MM.1S (cell line): ENCODE measurements at regions not wholly inside any gene's neighbourhood (a gene's known extent, or its start where the extent isn't known, plus 50 kb on each side); places are given as distances from the start of the nearest gene placed in this dataset.
"Not testable (repeated sequence)": the region's sequence is repeated elsewhere in the genome, so short reads cannot be mapped to it uniquely, and the experiment has no call there.

Experiments
- DNase-seq: peaks from one replicate; pipeline ENCODE4 v3.0.0-alpha.2; 2015
- H2AFZ ChIP-seq: fragments of 300-600 bp; sonication (generic); 2 replicates; pipeline ENCODE4 v1.6.0; 2016; ENCODE audit warnings: antibody characterized with exemption, low read length
- H3F3A ChIP-seq: fragments of 300-600 bp; sonication (generic); 2 replicates; pipeline ENCODE4 v1.6.1; 2016; ENCODE audit warnings: mild to moderate bottlenecking, antibody characterized with exemption, low read length, moderate library complexity, mixed read lengths; ENCODE audit not compliant: insufficient read depth
- H3K27ac ChIP-seq: fragments of 300-600 bp; sonication (generic); 2 replicates; pipeline ENCODE4 v1.5.1; 2016; ENCODE audit warnings: mild to moderate bottlenecking, low read length
- H3K27me3 ChIP-seq: fragments of 300-600 bp; sonication (generic); replicated peaks from 2 replicates; pipeline ENCODE4 v1.6.0; 2016; ENCODE audit warnings: low read length; ENCODE audit not compliant: insufficient read depth
- H3K36me3 ChIP-seq: fragments of 300-600 bp; sonication (generic); replicated peaks from 2 replicates; pipeline ENCODE4 v1.6.1; 2016; ENCODE audit warnings: mild to moderate bottlenecking, low read length, mixed read lengths; ENCODE audit not compliant: insufficient read depth
- H3K4me1 ChIP-seq: fragments of 300-600 bp; sonication (generic); 2 replicates; pipeline ENCODE4 v1.6.1; 2016; ENCODE audit warnings: low read length, mixed read lengths
- H3K4me2 ChIP-seq: fragments of 300-600 bp; sonication (generic); 2 replicates; pipeline ENCODE4 v1.6.0; 2016; ENCODE audit warnings: low read depth, low read length
- H3K4me3 ChIP-seq: fragments of 300-600 bp; sonication (generic); 2 replicates; pipeline ENCODE4 v1.5.1; 2016; ENCODE audit warnings: low read length, mixed read lengths
- H3K79me2 ChIP-seq: fragments of 300-600 bp; sonication (generic); 2 replicates; pipeline ENCODE4 v1.6.1; 2016; ENCODE audit warnings: mixed run types, low read length, mixed read lengths
- H3K9ac ChIP-seq: fragments of 300-600 bp; sonication (generic); 2 replicates; pipeline ENCODE4 v1.6.1; 2016; ENCODE audit warnings: low read length, mixed read lengths
- H3K9me2 ChIP-seq: fragments of 300-600 bp; sonication (generic); replicated peaks from 2 replicates; pipeline ENCODE4 v1.6.1; 2016; ENCODE audit warnings: mild to moderate bottlenecking, low read length, mixed read lengths; ENCODE audit not compliant: insufficient read depth
- H3K9me3 ChIP-seq: fragments of 300-600 bp; sonication (generic); replicated peaks from 2 replicates; pipeline ENCODE4 v1.6.1; 2016; ENCODE audit warnings: mild to moderate bottlenecking, low read length, mixed read lengths; ENCODE audit not compliant: insufficient read depth
- H4K20me1 ChIP-seq: fragments of 300-600 bp; sonication (generic); 2 replicates; pipeline ENCODE4 v1.6.1; 2016; ENCODE audit warnings: mild to moderate bottlenecking, low read length, moderate library complexity, mixed read lengths; ENCODE audit not compliant: insufficient read depth
- EZH2 ChIP-seq: fragments of 300-600 bp; sonication (generic); optimal IDR thresholded peaks from 2 replicates; pipeline ENCODE3; 2017; ENCODE audit warnings: low read depth, mild to moderate bottlenecking, antibody characterized with exemption, low read length, mixed read lengths
- EZH2phosphoT487 ChIP-seq: fragments of 300-600 bp; sonication (generic); IDR thresholded peaks from 2 replicates; pipeline ENCODE4 v1.6.1; 2018; ENCODE audit warnings: antibody characterized with exemption, low read length
- TF ChIP-seq, protein P1 (sequence below): fragments of 300-600 bp; sonication (generic); IDR thresholded peaks from 2 replicates; pipeline ENCODE4 v1.5.1; 2016; ENCODE audit warnings: antibody characterized with exemption, low read length, mixed read lengths

DNA sequence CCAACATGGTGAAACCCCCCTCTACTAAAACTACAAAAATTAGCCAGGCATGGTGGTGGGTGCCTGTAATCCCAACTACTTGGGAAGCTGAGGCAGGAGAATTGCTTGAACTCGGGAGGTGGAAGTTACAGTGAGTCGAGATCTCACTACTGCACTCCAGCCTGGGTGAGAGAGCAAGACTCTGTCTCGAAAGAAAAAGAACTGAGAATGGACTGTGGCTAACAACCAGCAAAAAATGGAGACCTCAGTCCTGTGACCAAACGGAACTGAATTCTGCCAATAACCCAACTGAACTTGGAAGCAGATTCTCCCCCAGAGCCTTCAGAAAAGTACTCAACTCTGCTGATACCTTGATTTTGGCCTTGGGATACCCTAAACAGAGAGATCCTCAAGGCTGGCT lies 604.5 kb downstream of the DOK5 start:
- Histone ChIP-seq H3K36me3 (no peaks in the 10 kb centered on the region), H3K4me1 (no peaks in the 10 kb centered on the region), H4K20me1 (no peaks in the 10 kb centered on the region), H3K27ac (no peak overlapping the region), H3K4me3 (no peak overlapping the region), H3K27me3 (no peaks in the 10 kb centered on the region), H2AFZ (no peak overlapping the region), H3K9ac (no peak overlapping the region), H3K4me2 (no peak overlapping the region), H3K9me3 (no peaks in the 10 kb centered on the region), H3K79me2 (no peaks in the 10 kb centered on the region), H3F3A (no peaks in the 10 kb centered on the region), H3K9me2 (no peaks in the 10 kb centered on the region)
- TF ChIP-seq EZH2phosphoT487 (no peak), EZH2 (no peak)
- TF ChIP-seq, protein P1, sequence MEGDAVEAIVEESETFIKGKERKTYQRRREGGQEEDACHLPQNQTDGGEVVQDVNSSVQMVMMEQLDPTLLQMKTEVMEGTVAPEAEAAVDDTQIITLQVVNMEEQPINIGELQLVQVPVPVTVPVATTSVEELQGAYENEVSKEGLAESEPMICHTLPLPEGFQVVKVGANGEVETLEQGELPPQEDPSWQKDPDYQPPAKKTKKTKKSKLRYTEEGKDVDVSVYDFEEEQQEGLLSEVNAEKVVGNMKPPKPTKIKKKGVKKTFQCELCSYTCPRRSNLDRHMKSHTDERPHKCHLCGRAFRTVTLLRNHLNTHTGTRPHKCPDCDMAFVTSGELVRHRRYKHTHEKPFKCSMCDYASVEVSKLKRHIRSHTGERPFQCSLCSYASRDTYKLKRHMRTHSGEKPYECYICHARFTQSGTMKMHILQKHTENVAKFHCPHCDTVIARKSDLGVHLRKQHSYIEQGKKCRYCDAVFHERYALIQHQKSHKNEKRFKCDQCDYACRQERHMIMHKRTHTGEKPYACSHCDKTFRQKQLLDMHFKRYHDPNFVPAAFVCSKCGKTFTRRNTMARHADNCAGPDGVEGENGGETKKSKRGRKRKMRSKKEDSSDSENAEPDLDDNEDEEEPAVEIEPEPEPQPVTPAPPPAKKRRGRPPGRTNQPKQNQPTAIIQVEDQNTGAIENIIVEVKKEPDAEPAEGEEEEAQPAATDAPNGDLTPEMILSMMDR = no peak
- no peak for DNase-seq

DNA sequence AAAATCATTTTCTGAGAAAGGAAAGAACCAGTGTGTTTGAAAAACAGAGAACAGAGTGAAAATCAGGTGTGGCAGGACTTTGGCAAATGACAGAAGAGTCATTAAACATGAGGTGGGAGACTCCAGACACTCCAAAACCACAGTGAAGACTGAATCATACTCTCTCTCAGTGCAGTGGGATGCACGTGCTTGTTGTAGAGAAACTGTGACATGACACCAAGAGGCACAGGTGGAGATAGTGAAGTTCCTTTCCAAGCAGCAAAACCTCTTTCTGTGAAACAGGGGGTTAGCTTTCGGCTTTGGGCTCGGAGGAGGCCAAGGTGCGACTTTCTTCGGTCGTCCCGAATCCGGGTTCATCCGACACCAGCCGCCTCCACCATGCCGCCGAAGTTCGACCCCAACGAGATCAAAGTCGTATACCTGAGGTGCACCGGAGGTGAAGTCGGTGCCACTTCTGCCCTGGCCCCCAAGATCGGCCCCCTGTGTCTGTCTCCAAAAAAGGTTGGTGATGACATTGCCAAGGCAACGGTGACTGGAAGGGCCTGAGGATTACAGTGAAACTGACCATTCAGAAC lies 599.0 kb downstream of the DOK5 start:
- H3K9me2 ChIP-seq, H3K4me2 ChIP-seq, H3K27ac ChIP-seq, H3K9ac ChIP-seq, H2AFZ ChIP-seq, DNase-seq, H3K79me2 ChIP-seq, H3F3A ChIP-seq, H3K9me3 ChIP-seq, H3K27me3 ChIP-seq, H3K36me3 ChIP-seq, H3K4me1 ChIP-seq, H3K4me3 ChIP-seq, H4K20me1 ChIP-seq: not testable (repeated sequence)

DNA sequence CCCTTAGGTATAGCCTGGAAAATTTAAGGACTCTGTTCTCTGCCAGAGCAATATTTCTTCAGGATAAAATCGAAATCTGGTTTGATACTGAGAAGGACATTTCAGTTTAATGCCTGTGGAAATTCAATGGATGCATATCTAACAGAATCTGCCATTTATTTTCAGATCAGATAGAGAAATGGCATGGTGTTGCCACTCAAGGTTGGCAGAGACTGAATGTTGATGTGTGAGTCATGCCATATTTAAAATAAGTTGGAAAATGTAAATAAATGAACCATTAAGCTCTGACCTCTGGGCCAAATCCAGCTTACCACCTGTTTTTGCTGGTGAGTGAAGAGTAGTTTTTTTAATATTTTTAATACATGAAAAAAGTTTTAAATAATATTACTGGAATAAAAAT lies 594.6 kb downstream of the DOK5 start:
- H4K20me1 ChIP-seq = no peaks in the 10 kb centered on the region
- H2AFZ ChIP-seq = no peak overlapping the region
- no peaks in the 10 kb centered on the region for H3F3A ChIP-seq
- H3K79me2 ChIP-seq = no peaks in the 10 kb centered on the region
- H3K27me3 ChIP-seq = no peaks in the 10 kb centered on the region
- no peaks in the 10 kb centered on the region for H3K9me3 ChIP-seq
- no peaks in the 10 kb centered on the region for H3K9me2 ChIP-seq
- no peak for DNase-seq
- no peak overlapping the region for H3K9ac ChIP-seq
- H3K27ac ChIP-seq = no peak overlapping the region
- H3K4me3 ChIP-seq = no peak overlapping the region
- TF ChIP-seq EZH2 (no peak), EZH2phosphoT487 (no peak)
- TF ChIP-seq, protein P1 = no peak
- no peak overlapping the region for H3K4me2 ChIP-seq
- H3K4me1 ChIP-seq = no peaks in the 10 kb centered on the region
- no peaks in the 10 kb centered on the region for H3K36me3 ChIP-seq

DNA sequence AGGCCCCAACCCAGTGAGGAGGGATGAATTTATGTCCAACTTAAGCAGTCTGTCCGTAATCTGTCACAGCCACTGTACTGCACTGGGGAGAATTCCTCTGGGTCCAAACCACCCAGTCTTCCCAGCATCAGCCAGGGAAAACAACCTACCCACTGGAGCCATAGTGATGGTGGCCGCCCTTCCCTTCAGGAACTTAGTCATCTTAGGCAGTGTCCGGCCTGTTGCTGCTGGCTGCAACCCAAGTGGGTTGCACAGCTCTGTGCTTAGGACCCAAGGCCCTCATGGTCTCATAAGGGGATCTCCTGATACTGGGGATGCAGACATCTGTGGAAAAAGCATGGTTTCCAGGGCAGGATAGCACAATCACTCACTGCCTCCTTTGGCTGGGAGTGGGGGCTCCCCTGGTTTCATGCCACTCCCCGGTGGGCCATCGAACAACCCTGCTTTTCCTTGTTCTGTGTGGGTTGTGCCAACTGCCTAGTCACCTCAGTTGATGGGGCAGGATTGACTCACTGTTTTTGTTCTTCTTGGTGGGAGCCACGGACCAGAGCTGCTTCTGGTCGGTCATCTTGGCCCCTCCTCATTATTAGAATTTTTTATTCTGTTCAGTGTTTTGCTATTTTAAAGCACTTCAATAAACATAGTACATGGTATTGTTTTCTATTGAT lies 591.9 kb downstream of the DOK5 start:
- Histone ChIP-seq H2AFZ (no peak overlapping the region), H3K4me3 (no peak overlapping the region)

More for the DNA sequence above, 591.9 kb downstream of the DOK5 start:
- Histone ChIP-seq H3F3A (no peaks in the 10 kb centered on the region), H3K4me1 (no peaks in the 10 kb centered on the region), H3K9me3 (no peaks in the 10 kb centered on the region), H3K27ac (no peak overlapping the region), H4K20me1 (no peaks in the 10 kb centered on the region), H3K79me2 (no peaks in the 10 kb centered on the region), H3K36me3 (no peaks in the 10 kb centered on the region), H3K4me2 (no peak overlapping the region), H3K9ac (no peak overlapping the region), H3K9me2 (no peaks in the 10 kb centered on the region), H3K27me3 (no peaks in the 10 kb centered on the region)
- DNase-seq = no peak
- TF ChIP-seq EZH2phosphoT487 (no peak), EZH2 (no peak)
- TF ChIP-seq, protein P1 = no peak
